Left renal pelvis (tissue), 4 donors: ENCODE measurements at regions not wholly inside any gene's neighbourhood (a gene's known extent, or its start where the extent isn't known, plus 50 kb on each side); places are given as distances from the start of the nearest gene placed in this dataset.

Experiments used
- DNase-seq, 4 donors: peaks; one replicate each; pipeline ENCODE4 v3.0.0-alpha.2; 2013; ENCODE audit warnings: low read depth in 4 of 4, low spot score in 3 of 4

DNA sequence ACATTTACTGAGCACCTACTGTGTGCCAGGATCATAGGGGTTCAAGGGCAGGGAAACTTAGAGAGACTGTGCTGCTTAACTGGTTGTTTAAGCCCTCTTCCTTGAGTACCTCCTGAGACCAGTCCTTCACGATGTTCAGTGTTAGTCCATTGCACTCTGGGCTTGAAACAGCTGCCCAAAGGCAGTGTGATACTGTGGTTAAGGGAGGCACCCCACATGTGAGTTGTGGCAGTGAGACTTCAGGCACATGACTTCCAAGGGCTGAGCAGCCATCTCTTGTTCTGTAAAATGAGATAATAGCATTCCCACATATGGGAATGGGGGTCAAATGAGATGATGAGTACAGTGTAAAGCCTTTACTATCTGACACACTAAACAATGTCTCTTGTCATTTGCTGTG is 75.1 kb downstream of the LINGO1 start:
- DNase-seq, result no peak

DNA sequence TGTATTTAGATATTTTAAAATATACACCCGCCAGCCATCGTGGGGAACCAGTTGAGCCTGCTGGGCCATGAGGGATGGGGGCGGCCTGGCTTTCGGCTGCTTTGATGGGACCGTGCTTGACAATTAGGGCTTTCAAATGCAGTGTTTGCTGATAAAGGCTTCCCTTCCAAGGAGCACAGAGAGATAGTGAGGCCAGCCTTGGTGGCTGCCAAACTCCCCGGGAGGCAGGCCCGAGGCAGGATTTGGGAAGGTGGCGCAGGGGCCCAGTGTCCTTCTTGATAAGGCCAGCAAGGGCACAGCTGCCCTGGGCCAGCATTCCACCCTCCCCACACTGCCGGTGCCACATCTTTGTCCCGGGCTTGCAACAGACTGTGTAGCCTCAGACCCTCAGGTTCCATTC is 75.6 kb downstream of the LINGO1 start:
- no peak for DNase-seq

DNA sequence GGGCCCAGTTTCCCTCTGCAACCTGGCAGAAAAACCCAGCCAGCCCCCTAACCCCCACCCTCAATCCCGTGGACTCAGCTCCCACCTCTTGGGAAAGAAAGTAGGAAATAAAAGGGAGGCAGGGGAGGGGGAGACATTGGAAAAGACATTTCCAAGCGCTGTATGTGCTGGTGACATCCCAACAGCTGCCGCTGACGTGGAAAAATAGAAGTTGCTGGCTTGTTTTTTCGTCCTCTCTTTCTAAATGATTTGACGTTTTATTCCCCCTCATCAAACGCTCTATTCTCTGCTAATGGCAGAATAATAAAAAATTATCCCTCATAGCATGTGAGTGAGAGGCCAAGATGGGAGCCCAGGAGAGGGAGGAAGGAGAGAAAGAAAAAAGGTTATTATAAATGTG is 76.1 kb downstream of the LINGO1 start:
- no peak for DNase-seq

DNA sequence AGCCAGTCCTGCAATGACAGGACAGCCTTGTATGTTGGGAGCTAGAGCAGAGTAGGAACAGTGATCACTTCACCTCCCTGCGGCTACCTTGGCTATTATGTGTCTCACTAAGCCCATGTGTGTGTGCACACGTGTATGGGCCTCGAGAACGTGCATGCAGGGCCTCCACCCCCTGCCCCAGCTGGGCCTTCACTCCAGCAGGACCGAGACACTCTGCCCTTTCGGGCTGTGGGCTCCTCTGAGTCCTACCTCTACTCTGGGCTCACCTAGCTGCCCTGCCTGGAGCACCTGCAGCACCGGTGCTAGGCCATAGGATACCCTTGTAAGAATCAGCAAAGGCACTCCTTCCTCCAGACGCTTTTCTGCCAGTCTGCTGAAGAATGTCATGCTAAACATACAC is 77.5 kb downstream of the LINGO1 start:
- DNase-seq, result no peak

DNA sequence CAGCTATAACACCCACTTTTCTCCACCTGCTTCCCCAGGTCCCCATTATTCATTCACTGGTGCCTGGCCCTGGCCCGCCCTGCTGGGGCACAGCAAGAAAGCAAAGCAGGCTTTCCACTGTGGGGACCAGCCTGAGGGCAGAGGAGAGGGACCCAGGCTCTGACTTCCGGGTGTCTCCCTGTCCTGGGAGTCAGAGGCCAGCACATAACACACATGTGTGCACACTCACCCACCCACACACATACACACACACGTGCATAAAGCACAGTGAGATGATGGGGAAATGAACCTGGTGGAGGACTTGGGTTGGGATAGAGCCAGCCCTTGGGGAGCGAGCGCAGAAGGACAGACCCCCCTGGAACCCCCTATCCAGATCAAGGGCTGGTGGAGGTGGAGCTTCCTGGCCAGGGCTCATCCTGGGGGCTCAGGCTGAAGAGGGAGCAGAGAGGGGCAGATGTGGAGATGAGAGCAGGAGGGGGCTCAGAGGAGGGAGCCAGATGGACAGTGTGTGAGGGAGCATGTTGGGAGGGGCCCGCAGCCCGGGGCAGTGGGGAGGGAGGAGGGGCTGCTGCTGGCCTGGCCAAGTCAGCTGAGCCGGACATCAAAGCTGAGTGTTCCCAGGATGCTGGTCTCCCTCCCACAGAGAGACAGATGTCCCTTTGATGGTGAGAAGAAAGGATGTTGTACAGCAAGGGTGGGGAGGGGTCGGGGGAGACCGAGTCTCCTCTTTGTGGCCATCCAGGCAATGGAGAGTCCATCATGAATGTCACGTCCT is 78.2 kb downstream of the LINGO1 start:
- DNase-seq, result no peak

DNA sequence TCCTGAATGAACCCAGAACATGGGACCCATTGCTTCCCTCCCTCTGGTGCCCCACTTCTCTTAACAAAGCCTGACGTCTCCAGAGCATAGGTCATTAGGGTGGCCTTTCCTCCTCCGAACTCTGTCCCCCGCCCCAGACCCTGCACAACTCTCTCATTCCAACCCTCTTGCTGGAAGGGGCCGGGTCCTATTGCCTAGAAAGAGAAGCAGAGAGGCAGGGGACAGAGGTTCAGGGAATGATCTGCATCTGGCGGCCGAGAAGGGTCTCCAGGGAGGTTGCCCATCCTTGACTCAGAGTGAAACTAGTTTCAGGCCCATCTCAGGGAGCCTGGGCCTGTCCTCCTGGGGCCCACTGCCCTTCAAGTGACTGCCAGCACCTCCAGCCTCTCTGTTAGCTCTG is 79.0 kb downstream of the LINGO1 start:
- DNase-seq, result no peak

DNA sequence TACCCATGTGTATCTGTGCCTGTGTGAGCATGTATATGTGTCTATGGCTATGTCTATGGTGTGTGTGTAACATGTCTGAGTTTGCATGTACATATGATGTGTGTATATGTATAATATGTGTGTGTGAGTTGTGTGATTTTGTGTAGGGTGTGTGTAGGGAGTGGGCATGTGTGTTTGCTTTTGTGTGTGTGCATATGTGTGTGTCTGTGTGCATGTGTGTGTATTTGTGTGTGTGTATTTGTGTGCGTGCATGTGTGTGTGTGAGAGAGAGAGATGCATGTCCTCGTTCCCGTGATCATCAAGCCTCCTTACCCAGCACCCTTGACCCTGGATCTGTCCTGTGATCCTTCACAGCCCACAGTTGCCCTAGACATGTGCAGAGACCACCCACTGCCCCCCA is 79.5 kb downstream of the LINGO1 start:
- DNase-seq, result no peak

DNA sequence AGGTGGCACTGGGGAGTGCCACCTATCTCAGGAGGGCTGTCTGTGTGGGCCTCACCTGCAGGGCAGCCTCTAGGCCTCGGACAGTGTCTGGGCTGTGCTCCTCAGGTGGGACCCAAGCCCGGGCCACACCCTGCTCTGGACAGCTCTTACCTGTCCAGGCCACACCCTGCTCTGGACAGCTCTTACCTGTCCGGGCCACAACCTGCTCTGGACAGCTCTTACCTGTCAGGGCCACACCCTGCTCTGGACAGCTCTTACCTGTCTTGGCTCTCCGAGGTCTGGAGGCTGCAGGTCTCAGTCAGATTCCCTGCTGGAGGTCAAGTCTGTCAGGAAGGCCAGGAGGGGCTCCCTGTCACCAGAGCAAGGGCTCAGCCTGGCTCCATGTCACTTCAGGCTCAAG is 80.6 kb downstream of the LINGO1 start:
- DNase-seq, result no peak

DNA sequence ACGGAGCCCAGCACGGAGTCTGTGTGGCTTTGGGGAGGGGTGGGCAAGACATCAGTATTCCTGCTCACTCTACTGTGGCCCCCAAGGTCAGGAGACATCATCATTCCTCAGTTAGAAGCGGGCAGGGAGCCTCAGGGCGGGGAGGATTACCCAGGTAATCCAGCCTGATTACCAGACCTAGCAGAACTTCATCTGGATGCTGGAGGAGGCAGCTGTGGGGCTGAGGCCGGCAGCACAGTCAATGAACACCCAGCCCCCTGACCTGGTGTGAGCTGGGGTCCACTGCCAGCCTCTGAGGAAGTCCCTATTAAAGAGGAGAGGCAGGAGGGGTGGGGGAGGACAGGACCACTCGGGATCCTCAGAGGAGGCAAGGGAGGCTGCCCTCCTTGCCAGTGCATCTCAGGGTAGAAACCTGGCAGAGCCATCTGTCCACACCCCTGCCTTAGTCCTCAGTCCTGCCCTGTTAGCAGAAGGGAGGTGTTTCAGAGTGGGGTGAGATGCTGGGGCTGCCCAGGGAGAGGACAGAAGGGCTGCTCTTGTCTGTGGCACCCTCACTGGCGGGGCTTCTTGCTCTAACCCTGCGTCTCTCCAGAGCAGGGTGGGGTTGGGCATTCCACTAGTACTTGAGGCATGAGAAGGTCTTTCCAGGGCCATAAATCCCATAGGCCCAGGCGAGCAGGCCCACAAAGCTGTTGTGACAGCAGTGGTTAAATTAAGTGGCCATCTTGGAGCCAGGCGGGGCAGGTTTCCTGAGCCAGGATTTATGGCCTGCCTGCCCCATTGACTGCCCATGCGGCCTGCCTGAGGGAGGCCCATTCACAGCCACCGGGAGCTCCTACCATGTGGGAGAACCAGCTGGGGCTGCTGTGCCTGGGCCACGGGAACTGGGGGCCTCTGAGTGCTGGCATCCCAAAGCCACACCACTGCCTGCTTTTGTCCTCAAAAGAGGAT is 82.1 kb downstream of the LINGO1 start:
- no peak for DNase-seq

DNA sequence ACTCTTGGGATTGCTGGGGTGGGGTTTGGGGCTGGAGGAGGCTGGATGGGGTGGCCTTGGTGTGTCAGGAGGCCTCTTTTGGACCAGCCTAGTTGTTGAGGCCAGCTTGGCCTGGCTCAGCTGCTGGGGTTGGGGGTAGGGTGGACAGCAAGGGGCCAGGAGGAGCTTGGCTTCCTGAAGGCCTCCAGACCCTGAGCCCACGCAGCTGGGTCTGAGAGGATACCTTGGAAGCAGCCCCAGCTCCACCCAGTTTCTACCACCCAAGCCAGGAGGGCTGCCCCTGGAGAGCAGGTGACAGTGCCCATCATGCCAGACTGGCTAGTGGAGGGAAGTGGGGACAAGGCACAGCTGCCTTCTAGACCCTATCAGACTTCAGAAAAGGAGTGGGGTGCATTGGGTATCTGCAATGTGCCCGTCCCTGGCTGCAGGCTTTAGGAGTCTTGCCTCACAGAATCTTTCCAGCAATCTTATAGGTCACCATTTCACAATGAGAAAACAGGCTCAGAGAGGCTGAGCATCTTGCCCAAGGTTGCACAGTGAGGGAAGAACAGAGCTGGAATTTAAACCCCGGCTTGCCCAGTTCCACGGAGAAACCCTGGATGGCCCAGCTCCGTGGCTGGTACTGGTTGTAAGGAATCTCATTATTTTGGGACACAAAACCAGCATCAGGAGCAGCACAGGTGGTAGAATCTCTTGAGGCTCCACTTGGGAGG is 83.0 kb downstream of the LINGO1 start:
- DNase-seq, result no peak

DNA sequence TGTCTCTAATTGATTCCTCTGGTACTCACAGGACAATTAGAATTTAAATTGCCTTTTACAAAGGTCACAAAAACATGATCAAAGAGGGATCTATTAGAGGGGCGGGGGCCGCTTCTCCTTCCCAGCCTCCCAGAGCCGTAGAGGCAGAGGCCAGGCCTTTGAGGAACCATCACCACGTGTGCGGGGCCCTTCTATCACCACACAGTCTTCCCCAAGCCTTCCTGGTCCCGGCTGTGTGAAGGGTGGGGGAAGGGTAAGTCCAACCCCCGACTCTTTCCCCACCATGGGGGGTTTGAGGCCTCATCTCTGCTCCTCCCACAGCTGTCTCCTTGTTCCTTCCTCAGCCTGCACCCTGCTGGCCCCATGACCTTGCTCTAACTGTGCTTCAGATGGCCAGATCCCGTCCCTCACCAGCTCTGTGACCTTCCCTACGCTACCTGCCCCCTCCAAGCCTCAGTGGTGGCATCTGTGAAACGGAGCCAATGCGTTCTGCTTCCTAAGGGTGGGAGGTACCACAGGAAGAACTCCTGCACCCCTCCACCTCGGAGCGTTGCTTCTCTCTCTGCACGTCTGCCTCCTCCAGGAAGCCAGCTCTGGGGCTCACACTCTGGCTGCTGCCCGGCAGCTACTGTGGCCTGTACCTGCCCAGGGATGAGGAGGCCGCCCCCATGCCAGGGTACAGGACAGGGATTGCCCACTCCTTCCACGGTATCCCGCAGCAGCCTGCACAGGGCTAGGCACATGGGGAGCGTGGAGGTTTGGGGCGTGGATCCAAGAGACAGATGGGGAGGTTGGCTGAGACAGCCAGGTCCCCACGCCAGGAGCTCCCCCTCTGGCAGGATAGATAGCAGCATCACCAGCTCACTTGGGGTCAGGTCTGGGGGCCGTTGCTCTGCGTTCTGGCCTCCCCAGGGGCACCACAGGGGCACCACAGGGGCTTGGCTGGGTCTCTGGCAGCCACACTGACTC is 83.8 kb downstream of the LINGO1 start:
- DNase-seq, result no peak

DNA sequence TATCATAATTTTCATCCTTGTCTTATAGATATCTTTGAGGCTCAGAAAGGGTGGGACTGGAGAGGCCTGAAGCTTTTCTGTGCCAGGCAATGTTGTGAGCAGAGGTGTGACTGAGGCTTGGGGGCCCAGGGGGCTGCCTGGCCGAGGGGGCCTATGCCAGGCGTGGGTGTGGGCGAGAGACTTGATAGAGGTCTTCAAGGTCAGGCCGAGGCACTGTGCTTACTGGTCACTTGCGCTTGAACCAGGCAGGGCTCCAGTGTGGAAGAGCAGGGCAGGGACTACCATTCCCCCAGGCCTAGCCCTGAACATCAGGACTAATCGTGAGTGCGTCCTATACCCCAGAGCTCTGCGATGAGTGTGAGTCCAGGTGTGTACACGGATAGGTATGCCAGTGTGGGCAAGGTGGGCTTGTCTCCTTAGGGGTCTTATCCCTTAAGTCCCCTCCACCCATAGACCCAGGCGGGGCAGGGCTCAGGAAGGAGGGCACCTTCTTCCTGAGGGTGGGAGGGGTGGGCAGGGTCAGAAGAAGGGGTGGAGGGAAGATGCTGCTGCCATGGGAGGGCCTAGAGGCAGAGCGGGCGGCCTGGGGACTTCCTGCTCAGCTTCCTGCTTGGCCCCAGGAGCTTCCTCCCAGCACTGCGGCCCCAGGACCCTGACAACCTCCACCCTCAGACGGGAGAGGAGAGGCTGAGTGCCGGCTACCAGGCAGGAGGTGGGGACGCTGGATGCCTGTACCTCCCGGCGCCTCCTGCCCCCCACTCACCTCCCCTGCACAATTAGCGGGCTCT is 84.7 kb downstream of the LINGO1 start:
- DNase-seq, result no peak

DNA sequence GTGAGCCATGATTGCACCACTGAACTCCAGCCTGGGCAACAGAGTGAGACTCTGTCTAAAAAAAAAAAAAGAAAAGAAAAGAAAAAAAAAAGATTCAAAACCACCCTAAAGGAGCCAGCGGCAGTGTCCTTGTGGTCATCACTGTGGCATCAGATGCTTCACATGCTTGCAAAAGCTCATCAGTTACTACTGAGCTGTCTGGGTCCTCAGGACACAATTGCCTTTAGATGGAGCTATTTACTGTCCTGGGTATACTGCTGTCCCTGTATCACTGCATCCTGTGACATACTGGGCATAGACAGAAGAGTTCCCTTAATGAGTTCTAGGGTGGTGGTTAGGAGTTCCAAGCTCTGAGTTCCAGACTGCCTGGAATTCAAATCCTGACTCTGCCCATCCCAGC is 85.8 kb downstream of the LINGO1 start:
- DNase-seq, result no peak

DNA sequence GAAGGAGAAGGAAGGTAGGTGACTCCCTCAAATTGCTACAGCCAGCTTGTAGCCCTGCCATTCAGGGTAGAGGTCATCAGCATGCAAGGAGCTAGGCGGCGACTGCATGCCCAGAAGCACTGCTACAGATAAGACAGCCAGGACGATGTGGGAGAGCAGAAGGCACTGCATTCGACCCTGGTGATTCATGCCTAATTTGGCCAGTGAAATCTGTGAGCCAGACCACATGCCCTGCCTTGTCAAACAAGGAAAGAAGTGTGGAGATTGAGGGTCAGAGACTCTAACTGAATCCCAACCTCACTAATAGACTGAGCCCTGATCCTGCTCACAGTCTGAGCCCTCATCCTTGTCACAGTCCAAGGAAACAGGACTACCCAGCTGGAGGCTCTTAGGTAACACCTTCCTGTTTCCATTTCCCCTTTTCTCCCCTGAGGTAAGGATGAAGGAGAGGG is 86.6 kb downstream of the LINGO1 start:
- no peak for DNase-seq

DNA sequence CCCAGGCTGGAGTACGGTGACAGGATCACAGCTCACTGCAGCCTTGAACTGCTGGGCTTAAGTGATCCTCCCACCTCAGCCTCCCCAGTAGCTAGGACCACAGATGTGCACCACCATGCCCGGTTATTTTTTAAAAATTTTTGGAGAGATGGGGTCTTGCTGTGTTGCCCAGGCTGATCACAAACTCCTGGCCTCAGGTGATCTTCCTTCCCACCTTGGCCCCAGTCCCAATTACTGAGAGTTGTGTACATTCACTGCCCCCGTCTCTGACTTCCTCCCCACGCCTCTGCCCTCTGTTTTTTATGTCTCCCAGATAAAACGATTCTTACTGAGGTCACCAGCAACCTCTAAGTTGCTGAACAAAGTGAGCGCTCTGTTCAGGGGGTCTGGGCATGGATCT is 87.7 kb downstream of the LINGO1 start:
- DNase-seq, result no peak

DNA sequence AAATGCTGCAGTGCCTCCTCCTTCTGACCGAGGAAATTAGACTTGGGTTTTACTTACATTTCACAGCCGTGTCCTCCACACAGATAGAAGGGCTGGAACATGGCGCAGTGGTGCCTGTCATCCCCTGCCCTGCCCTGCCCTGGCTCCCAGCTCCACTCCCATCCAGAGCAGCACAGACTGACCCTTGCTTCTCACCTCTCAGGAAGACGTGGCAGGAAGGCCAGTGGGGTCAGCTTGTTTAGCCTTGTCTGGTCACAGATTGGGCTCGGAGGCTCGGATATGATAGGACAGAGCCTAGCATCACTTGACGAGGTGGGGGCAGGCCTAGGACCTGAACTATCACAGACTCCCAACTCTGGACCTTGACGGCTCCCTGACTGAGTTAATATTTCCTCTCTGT is 88.5 kb downstream of the LINGO1 start:
- DNase-seq, result no peak

DNA sequence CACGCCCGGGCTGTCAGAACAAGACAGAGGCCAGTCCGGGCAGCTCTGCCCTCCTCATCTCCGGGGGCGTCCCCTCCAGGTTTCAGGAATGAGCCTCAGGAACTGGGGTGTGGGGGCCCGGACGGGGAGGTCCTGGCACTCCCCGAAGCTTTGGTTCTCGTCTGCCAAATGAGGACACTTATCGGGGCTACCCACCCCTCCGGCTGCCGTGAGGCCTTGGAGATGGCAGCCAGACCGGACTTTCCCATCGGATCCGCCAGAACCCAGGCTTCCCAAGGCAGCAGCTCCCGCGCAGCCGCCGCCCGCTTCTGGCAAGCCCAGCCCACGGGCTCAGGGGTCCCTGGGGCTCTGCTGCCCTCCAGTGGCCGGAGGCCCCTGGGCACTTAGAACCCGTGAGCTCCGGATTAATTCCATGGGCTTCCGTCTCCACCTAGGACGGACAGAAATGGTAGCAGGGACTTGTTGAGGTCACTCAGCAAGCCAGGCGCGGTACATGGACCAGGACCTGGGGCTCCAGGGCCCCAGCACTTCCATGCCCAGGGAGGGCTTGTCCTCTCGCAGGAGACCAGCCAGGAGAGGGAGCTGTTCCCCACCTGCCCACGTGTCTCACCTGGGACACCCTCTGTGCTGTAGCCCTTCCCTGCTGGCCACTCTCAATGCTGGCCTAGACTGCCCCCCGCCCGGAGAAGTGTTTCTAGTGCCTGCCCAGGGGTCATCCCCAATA is 89.4 kb downstream of the LINGO1 start:
- DNase-seq, result peak; percentile 71 to 80 (median 74)

DNA sequence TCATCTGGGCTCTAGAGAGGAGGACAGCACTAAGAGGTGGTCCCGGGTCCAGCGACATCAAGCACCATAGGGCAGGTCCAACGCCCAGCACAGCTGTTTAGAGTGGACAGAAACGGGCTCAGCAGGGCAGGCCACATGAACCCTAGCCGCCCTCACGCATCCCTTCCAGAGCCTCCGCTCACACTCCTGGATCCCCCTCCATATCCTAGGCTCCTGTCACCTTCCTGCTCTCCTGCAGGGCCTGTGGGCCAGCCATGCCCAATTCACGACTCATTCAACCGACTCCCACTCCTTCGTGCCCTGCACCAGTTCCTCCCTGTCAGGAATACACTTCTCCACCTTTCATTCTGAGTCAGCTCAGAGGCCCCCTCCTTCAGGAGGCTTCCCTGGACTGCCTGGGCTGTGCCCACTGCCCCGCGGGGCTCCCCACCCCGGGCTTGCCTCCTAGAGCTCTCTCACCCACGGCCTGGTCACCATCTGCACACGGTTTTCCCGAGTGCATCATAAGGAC is 90.2 kb downstream of the LINGO1 start:
- no peak for DNase-seq
